Nephron progenitor cell (in vitro differentiated cells): ENCODE measurements at regions not wholly inside any gene's neighbourhood (a gene's known extent, or its start where the extent isn't known, plus 50 kb on each side); places are given as distances from the start of the nearest gene placed in this dataset.

ENCODE experiments used
- DNase-seq: peaks from one replicate; pipeline ENCODE4 v3.0.0; 2021
- H3K27ac Mint-ChIP-seq: 2 replicates; pipeline ENCODE4 v1.8.0; 2021; ENCODE audit warnings: mild to moderate bottlenecking, moderate library complexity, mixed read lengths
- H3K27me3 Mint-ChIP-seq: 2 replicates; pipeline ENCODE4 v1.8.0; 2021; ENCODE audit warnings: mild to moderate bottlenecking, low read depth, mixed read lengths; ENCODE audit not compliant: poor library complexity
- H3K36me3 Mint-ChIP-seq: 2 replicates; pipeline ENCODE4 v1.8.0; 2021; ENCODE audit warnings: low read depth, mixed read lengths
- H3K4me1 Mint-ChIP-seq: 2 replicates; pipeline ENCODE4 v1.8.0; 2021; ENCODE audit warnings: mixed read lengths
- H3K4me3 Mint-ChIP-seq: 2 replicates; pipeline ENCODE4 v1.8.0; 2021; ENCODE audit warnings: mild to moderate bottlenecking, moderate library complexity, mixed read lengths
- H3K9me3 Mint-ChIP-seq: 2 replicates; pipeline ENCODE4 v1.8.0; 2021; ENCODE audit warnings: mild to moderate bottlenecking, moderate library complexity, mixed read lengths
- TF ChIP-seq, protein P1 (sequence below): fragments of 200-600 bp; sonication (generic); IDR thresholded peaks from 2 replicates; pipeline ENCODE4 v1.5.0; 2021; ENCODE audit warnings: antibody characterized with exemption

DNA sequence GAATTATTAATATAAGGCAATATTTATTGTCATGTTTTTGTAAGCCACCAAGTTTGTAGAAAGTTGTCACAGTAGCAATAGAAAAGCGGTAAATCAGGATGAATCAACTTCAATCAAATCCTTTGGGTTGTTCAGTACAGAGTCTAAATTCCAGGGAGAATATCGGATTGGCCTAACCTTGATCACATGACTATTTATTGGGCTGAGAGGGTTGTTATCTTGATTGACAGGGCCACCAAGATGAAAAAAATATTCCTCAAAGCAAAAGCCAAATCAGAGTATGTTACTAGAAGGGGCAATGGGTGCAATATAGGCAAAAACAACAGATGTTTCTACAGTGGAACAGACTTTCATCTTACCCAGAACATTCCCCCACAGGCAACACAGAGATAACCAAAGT lies 270.0 kb downstream of the METTL4 start:
- no peak overlapping the region for H3K4me3 Mint-ChIP-seq
- no peak for DNase-seq
- H3K9me3 Mint-ChIP-seq, result no peaks in the 10 kb centered on the region
- H3K27me3 Mint-ChIP-seq, result no peaks in the 10 kb centered on the region
- peaks cover 8% of the 10 kb centered on the region for H3K4me1 Mint-ChIP-seq
- TF ChIP-seq, protein P1, sequence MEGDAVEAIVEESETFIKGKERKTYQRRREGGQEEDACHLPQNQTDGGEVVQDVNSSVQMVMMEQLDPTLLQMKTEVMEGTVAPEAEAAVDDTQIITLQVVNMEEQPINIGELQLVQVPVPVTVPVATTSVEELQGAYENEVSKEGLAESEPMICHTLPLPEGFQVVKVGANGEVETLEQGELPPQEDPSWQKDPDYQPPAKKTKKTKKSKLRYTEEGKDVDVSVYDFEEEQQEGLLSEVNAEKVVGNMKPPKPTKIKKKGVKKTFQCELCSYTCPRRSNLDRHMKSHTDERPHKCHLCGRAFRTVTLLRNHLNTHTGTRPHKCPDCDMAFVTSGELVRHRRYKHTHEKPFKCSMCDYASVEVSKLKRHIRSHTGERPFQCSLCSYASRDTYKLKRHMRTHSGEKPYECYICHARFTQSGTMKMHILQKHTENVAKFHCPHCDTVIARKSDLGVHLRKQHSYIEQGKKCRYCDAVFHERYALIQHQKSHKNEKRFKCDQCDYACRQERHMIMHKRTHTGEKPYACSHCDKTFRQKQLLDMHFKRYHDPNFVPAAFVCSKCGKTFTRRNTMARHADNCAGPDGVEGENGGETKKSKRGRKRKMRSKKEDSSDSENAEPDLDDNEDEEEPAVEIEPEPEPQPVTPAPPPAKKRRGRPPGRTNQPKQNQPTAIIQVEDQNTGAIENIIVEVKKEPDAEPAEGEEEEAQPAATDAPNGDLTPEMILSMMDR, result no peak
- no peak overlapping the region for H3K27ac Mint-ChIP-seq
- no peaks in the 10 kb centered on the region for H3K36me3 Mint-ChIP-seq

DNA sequence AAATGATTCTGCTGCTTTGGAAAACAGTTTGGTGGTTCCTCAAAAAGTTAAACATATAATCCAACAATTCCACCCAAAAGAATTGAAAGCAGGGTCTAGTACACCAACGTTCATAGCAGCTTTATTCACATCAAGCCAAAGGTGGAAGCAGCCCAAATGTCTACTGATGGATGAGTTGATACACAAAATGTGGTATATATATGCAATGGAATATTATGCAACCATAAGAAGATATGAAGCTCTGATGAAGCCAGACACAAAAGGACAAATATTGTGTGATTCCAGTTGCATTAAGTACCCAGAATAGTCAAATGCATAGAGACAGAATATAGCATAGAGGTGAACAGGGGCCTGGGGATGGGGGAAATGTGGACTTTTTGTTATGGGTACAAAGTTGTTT lies 269.3 kb downstream of the METTL4 start:
- no peaks in the 10 kb centered on the region for H3K27me3 Mint-ChIP-seq
- DNase-seq, result no peak
- no peaks in the 10 kb centered on the region for H3K36me3 Mint-ChIP-seq
- no peak overlapping the region for H3K4me3 Mint-ChIP-seq
- H3K4me1 Mint-ChIP-seq, result peaks cover 8% of the 10 kb centered on the region
- H3K27ac Mint-ChIP-seq, result no peak overlapping the region
- TF ChIP-seq, protein P1, result no peak
- H3K9me3 Mint-ChIP-seq, result no peaks in the 10 kb centered on the region

DNA sequence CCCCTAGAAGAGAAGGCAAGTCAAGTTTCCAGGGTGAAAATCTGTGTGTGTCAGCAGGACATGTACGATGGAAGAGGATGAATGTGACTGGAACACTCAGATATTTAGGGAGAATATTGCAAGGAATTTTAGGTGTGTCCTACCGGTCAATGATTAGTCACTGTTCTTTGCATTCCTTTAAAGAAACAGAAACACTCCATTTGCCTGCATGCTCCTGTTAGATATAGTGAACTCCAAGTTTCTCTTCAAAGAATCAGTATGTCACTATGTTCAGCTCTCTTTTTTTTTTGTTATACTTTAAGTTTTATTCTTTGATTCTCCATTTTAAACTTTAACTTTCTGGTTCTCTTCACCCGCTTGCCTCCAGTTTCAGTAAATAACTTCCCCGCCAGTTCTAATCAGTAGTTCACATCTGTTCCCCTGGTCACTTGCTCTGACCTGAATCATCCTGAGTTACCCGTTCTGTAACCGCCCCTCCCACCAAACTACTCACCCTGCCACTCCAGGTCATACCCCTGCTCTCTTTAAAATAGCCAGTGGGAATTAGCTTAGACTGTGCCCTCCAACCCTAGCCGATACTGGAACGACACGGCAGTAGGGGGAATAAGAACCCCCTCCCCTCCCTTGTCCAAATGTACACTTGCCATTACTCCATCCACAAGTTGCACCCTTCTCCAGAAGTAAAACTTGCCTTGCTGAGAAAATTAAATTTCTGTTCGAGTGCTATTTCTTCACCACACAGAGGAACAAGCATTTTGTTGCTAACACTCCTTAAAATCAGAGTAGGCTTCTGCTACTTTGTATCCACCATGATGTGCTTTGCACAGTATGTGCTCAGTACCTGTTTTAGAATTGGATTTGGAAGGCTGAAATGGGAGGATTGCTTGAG lies 268.4 kb downstream of the METTL4 start:
- TF ChIP-seq, protein P1, result no peak
- Mint-ChIP-seq H3K4me1 (peaks cover 8% of the 10 kb centered on the region), H3K9me3 (no peaks in the 10 kb centered on the region), H3K36me3 (no peaks in the 10 kb centered on the region), H3K27ac (no peak overlapping the region), H3K27me3 (no peaks in the 10 kb centered on the region), H3K4me3 (no peak overlapping the region)
- no peak for DNase-seq

DNA sequence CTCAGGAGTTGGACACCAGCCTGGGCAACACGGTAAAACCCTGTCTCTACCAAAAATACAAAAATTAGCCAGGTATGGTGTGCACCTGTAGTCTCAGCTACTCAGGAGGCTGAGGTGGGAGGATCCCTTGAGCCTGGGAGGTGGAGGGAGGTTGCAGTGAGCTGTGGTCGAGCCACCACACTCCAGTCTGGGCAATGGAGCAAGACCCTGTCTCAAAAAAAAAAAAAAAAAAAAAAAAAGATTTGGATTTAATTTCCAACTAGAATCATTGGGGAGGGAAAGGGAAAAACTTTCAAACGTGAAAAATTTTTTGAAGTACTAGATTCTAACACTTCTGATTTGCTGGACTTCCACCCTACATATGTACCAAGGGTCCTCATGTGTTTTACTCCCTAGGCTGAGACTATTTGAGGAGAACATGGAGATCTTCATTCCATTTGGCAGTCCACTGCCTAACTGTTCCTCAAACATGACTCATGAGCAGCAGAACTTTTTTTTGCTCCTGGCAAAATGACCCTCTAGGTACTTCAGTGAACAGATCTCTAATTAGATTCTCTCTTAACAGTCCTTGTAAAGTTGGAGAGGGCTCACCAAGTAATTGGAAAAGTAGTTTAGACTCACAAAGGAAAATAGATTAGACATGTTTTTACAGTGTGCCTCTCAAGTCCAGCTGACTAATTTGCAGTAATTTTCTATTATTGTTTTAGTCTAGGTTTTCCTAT lies 267.6 kb downstream of the METTL4 start:
- Mint-ChIP-seq H3K36me3 (no peaks in the 10 kb centered on the region), H3K4me1 (peaks cover 8% of the 10 kb centered on the region), H3K4me3 (no peak overlapping the region), H3K27me3 (no peaks in the 10 kb centered on the region), H3K9me3 (no peaks in the 10 kb centered on the region), H3K27ac (no peak overlapping the region)
- no peak for DNase-seq
- TF ChIP-seq, protein P1, result no peak

DNA sequence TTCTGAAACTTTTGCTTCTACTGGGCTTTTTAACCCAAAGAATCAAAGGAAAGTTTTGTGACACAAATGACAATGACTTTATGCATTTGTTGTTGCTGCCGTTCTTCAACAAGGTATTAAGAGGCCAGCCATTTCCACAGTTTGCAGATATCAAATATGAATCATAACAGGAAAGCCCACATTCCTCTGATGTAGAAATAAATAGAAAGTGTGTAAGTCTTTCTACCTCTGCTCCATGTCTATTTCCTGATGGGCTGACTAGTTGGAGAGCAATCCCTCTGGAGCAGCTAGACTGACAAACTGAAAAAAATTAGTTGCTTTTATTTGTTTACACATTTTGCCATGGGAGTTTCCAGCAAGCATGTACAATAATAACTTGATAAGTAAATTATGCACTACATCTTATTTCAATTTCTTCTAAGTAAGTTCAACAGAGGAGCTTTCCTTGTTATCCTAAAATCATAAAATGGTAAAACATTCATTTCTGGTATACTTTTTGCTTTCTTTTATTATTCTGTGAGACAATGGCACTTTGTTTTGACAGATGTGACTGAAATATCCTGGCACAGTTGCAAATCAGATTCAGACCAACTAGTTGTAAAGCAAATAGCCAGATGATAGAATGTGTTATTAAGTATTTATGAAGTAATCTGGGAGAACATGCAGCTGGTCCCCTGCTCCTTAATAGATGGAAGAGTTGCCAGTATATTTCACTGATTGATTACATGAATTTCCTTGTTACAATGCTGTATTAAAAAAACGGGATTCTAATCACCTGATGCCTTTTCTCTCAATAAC lies 266.7 kb downstream of the METTL4 start:
- H3K4me1 Mint-ChIP-seq, result peaks cover 8% of the 10 kb centered on the region
- H3K4me3 Mint-ChIP-seq, result no peak overlapping the region
- no peak overlapping the region for H3K27ac Mint-ChIP-seq
- H3K9me3 Mint-ChIP-seq, result no peaks in the 10 kb centered on the region
- no peaks in the 10 kb centered on the region for H3K27me3 Mint-ChIP-seq
- no peaks in the 10 kb centered on the region for H3K36me3 Mint-ChIP-seq
- TF ChIP-seq, protein P1, result no peak
- no peak for DNase-seq
